ENCODE measurements at regions not wholly inside any gene's neighbourhood (a gene's known extent, or its start where the extent isn't known, plus 50 kb on each side); places are given as distances from the start of the nearest gene placed in this dataset.

GRCh38 chr5:4043135-4043534, 447.5 kb downstream of the IRX1 start:
- Histone ChIP-seq H3K27me3 (no peaks in the 10 kb centered on the region), H3K4me1 (peaks cover 0 to 5% of the 10 kb centered on the region in 2 donors), H3K9me3 (no peaks in the 10 kb centered on the region), H3K4me3 (no peak overlapping the region), H3K36me3 (no peaks in the 10 kb centered on the region), H3K27ac (no peak overlapping the region)
- DNase-seq (ENCODE audit: low spot score in 2 of 2): no peak
- no peak for TF ChIP-seq CTCF (IDR thresholded peaks at IDR 0.05)
- intact Hi-C loops (cut with DNase I): no loop called here

- Histone ChIP-seq H3K27me3 (no peaks in the 10 kb centered on the region), H3K27ac (no peak overlapping the region), H3K9me3 (no peaks in the 10 kb centered on the region), H3K36me3 (no peaks in the 10 kb centered on the region), H3K4me1 (peaks cover 0 to 5% of the 10 kb centered on the region in 2 donors), H3K4me3 (no peak overlapping the region)
- no peak for DNase-seq (ENCODE audit: low spot score in 2 of 2)
- intact Hi-C loops (cut with DNase I): no loop called here
- TF ChIP-seq CTCF (IDR thresholded peaks at IDR 0.05): no peak
Observed at GRCh38 chr5:4044881-4045280, 449.2 kb downstream of the IRX1 start.

- Histone ChIP-seq H3K4me3 (no peak overlapping the region), H3K27ac (no peak overlapping the region), H3K4me1 (no peaks in the 10 kb centered on the region), H3K36me3 (no peaks in the 10 kb centered on the region), H3K9me3 (no peaks in the 10 kb centered on the region), H3K27me3 (no peaks in the 10 kb centered on the region)
- no peak for DNase-seq (ENCODE audit: low spot score in 2 of 2)
- no peak for TF ChIP-seq CTCF (IDR thresholded peaks at IDR 0.05)
- intact Hi-C loops (cut with DNase I): no loop called here
Observed at GRCh38 chr5:4048398-4048797, 452.8 kb downstream of the IRX1 start.

- Histone ChIP-seq H3K27ac (no peak overlapping the region), H3K4me3 (no peak overlapping the region), H3K27me3 (no peaks in the 10 kb centered on the region), H3K4me1 (no peaks in the 10 kb centered on the region), H3K9me3 (no peaks in the 10 kb centered on the region), H3K36me3 (no peaks in the 10 kb centered on the region)
- no peak for TF ChIP-seq CTCF (IDR thresholded peaks at IDR 0.05)
- intact Hi-C loops (cut with DNase I): no loop called here
- DNase-seq (ENCODE audit: low spot score in 2 of 2): no peak
Observed at GRCh38 chr5:4050203-4050602, 454.6 kb downstream of the IRX1 start.

GRCh38 chr5:4053136-4053535, 457.5 kb downstream of the IRX1 start:
- TF ChIP-seq CTCF (IDR thresholded peaks at IDR 0.05): no peak
- Histone ChIP-seq H3K9me3 (no peaks in the 10 kb centered on the region), H3K4me1 (no peaks in the 10 kb centered on the region), H3K27me3 (no peaks in the 10 kb centered on the region), H3K4me3 (no peak overlapping the region), H3K27ac (no peak overlapping the region), H3K36me3 (no peaks in the 10 kb centered on the region)
- DNase-seq (ENCODE audit: low spot score in 2 of 2): no peak
- intact Hi-C loops (cut with DNase I): no loop called here

- Histone ChIP-seq H3K4me1 (no peaks in the 10 kb centered on the region), H3K9me3 (no peaks in the 10 kb centered on the region), H3K4me3 (no peak overlapping the region), H3K27me3 (no peaks in the 10 kb centered on the region), H3K36me3 (no peaks in the 10 kb centered on the region), H3K27ac (no peak overlapping the region)
- no peak for TF ChIP-seq CTCF (IDR thresholded peaks at IDR 0.05)
- no peak for DNase-seq (ENCODE audit: low spot score in 2 of 2)
- intact Hi-C loops (cut with DNase I): no loop called here
Observed at GRCh38 chr5:4054092-4054491, 458.5 kb downstream of the IRX1 start.
